ENCODE measurements at regions not wholly inside any gene's neighbourhood (a gene's known extent, or its start where the extent isn't known, plus 50 kb on each side); places are given as distances from the start of the nearest gene placed in this dataset.

- TF ChIP-seq CTCF (conservative IDR thresholded peaks at IDR 0.05; ENCODE audit: low read length) (no peak), EZH2phosphoT487 (IDR thresholded peaks at IDR 0.05; ENCODE audit: borderline replicate concordance, low read depth, low read length) (no peak)
- no peaks in the 10 kb centered on the region for H3K9me3 ChIP-seq (ENCODE audit: low read length)
- H3K36me3 ChIP-seq (ENCODE audit: insufficient read depth, low read length) = no peaks in the 10 kb centered on the region
- H2AFZ ChIP-seq (ENCODE audit: low read length) = no peak overlapping the region
- no peak overlapping the region for H3K27ac ChIP-seq (ENCODE audit: low read depth, low read length, poor library complexity, severe bottlenecking)
- no peaks in the 10 kb centered on the region for H3K4me1 ChIP-seq (ENCODE audit: insufficient read depth, low read length, poor library complexity, severe bottlenecking)
- H3K4me2 ChIP-seq (ENCODE audit: low read length) = no peak overlapping the region
- H4K20me1 ChIP-seq (ENCODE audit: insufficient read depth, low read length) = no peaks in the 10 kb centered on the region
- BruUV-seq (replicated peaks) = no TSS peak
- CTCF ChIA-PET (ENCODE audit: unreplicated experiment) = no interaction called here
- POLR2A ChIA-PET = no interaction called here
- DNase-seq (ENCODE audit: low spot score) = no peak
- no peaks in the 10 kb centered on the region for H3K9me2 ChIP-seq (ENCODE audit: insufficient read depth, low read length)
- intact Hi-C loops (cut with micrococcal nuclease; ENCODE audit: unreplicated experiment) = no loop called here
- no peak overlapping the region for H3K4me3 ChIP-seq (ENCODE audit: low read depth, low read length, poor library complexity, severe bottlenecking)
- no peaks in the 10 kb centered on the region for H3K79me2 ChIP-seq (ENCODE audit: insufficient read depth, low read depth, low read length)
Measured at GRCh38 chr18:39434223-39434920, 1868.8 kb upstream of the CELF4 start.

- Histone ChIP-seq H4K20me1 (ENCODE audit: insufficient read depth, low read length) (no peaks in the 10 kb centered on the region), H2AFZ (ENCODE audit: low read length) (no peak overlapping the region), H3K4me2 (ENCODE audit: low read length) (no peak overlapping the region), H3K79me2 (ENCODE audit: insufficient read depth, low read depth, low read length) (no peaks in the 10 kb centered on the region), H3K27ac (ENCODE audit: low read depth, low read length, poor library complexity, severe bottlenecking) (no peak overlapping the region), H3K4me3 (ENCODE audit: low read depth, low read length, poor library complexity, severe bottlenecking) (no peak overlapping the region), H3K36me3 (ENCODE audit: insufficient read depth, low read length) (no peaks in the 10 kb centered on the region), H3K4me1 (ENCODE audit: insufficient read depth, low read length, poor library complexity, severe bottlenecking) (no peaks in the 10 kb centered on the region), H3K9me2 (ENCODE audit: insufficient read depth, low read length) (no peaks in the 10 kb centered on the region), H3K9me3 (ENCODE audit: low read length) (no peaks in the 10 kb centered on the region)
- ChIA-PET CTCF (ENCODE audit: unreplicated experiment) (no interaction called here), POLR2A (no interaction called here)
- no TSS peak for BruUV-seq (replicated peaks)
- TF ChIP-seq EZH2phosphoT487 (IDR thresholded peaks at IDR 0.05; ENCODE audit: borderline replicate concordance, low read depth, low read length) (no peak), CTCF (conservative IDR thresholded peaks at IDR 0.05; ENCODE audit: low read length) (no peak)
- intact Hi-C loops (cut with micrococcal nuclease; ENCODE audit: unreplicated experiment) = no loop called here
- no peak for DNase-seq (ENCODE audit: low spot score)
Measured at GRCh38 chr18:39425172-39425850, 1859.7 kb upstream of the CELF4 start.

GRCh38 chr18:39424261-39424660 is 1858.7 kb upstream of the CELF4 start:
- Histone ChIP-seq H3K27ac (ENCODE audit: low read depth, low read length, poor library complexity, severe bottlenecking) (no peak overlapping the region), H3K36me3 (ENCODE audit: insufficient read depth, low read length) (no peaks in the 10 kb centered on the region), H3K9me3 (ENCODE audit: low read length) (no peaks in the 10 kb centered on the region), H3K4me2 (ENCODE audit: low read length) (no peak overlapping the region), H2AFZ (ENCODE audit: low read length) (no peak overlapping the region), H3K4me1 (ENCODE audit: insufficient read depth, low read length, poor library complexity, severe bottlenecking) (no peaks in the 10 kb centered on the region), H3K79me2 (ENCODE audit: insufficient read depth, low read depth, low read length) (no peaks in the 10 kb centered on the region), H4K20me1 (ENCODE audit: insufficient read depth, low read length) (no peaks in the 10 kb centered on the region), H3K9me2 (ENCODE audit: insufficient read depth, low read length) (no peaks in the 10 kb centered on the region), H3K4me3 (ENCODE audit: low read depth, low read length, poor library complexity, severe bottlenecking) (no peak overlapping the region)
- ChIA-PET CTCF (ENCODE audit: unreplicated experiment) (no interaction called here), POLR2A (no interaction called here)
- BruUV-seq (replicated peaks) = no TSS peak
- no peak for DNase-seq (ENCODE audit: low spot score)
- TF ChIP-seq CTCF (conservative IDR thresholded peaks at IDR 0.05; ENCODE audit: low read length) = no peak
- no peak for TF ChIP-seq EZH2phosphoT487 (IDR thresholded peaks at IDR 0.05; ENCODE audit: borderline replicate concordance, low read depth, low read length)
- intact Hi-C loops (cut with micrococcal nuclease; ENCODE audit: unreplicated experiment) = no loop called here
